PC-3 (cell line): ENCODE measurements at regions not wholly inside any gene's neighbourhood (a gene's known extent, or its start where the extent isn't known, plus 50 kb on each side); places are given as distances from the start of the nearest gene placed in this dataset.

Experiments
- ATAC-seq: fragments of 200-7000 bp; cut with Tn5 transposase; 2 replicates; pipeline ENCODE4 v1.9.1; 2020; ENCODE audit warnings: mild to moderate bottlenecking, moderate library complexity
- BruUV-seq: library from RNA; stranded (reverse); fragments of 400-500 nt; replicated peaks from 2 replicates; lab custom pipeline; 2021; lab: Mats Ljungman, UMichigan
- CTCF ChIA-PET: fragments of 300-600 bp; sonication (Branson Sonifier 250); formaldehyde crosslinking; loops from one replicate; lab custom pipeline; 2022; ENCODE audit warnings: antibody characterized with exemption; lab: Charles Lee
- POLR2A ChIA-PET: fragments of 300-600 bp; sonication (Branson Sonifier 250); formaldehyde crosslinking; loops from one replicate; lab custom pipeline; 2022; ENCODE audit warnings: antibody characterized with exemption; ENCODE audit not compliant: unreplicated experiment; lab: Charles Lee
- DNase-seq: peaks from one replicate; pipeline ENCODE4 v3.0.0-alpha.2; 2015
- H2AFZ ChIP-seq: fragments of 300-600 bp; sonication (generic); 2 replicates; pipeline ENCODE4 v1.6.0; 2016; ENCODE audit warnings: antibody characterized with exemption, low read length
- H3F3A ChIP-seq: fragments of 300-600 bp; sonication (generic); one replicate; pipeline ENCODE4 v1.6.0; 2017; ENCODE audit warnings: antibody characterized with exemption, low read length, control low read depth, mild to moderate bottlenecking; ENCODE audit not compliant: unreplicated experiment
- H3K27ac ChIP-seq: fragments of 300-600 bp; sonication (generic); 2 replicates; pipeline ENCODE4 v1.5.1; 2016; ENCODE audit warnings: mild to moderate bottlenecking, low read length
- H3K27me3 ChIP-seq: fragments of 300-600 bp; sonication (generic); 2 replicates; pipeline ENCODE4 v1.6.1; 2016; ENCODE audit warnings: low read length, mixed read lengths
- H3K36me3 ChIP-seq: fragments of 300-600 bp; sonication (generic); 2 replicates; pipeline ENCODE4 v1.6.1; 2016; ENCODE audit warnings: low read depth, mixed run types, low read length, mixed read lengths
- H3K4me1 ChIP-seq: fragments of 300-600 bp; sonication (generic); 2 replicates; pipeline ENCODE4 v1.5.1; 2016; ENCODE audit warnings: low read length; ENCODE audit not compliant: insufficient read depth
- H3K4me2 ChIP-seq: fragments of 300-600 bp; sonication (generic); 2 replicates; pipeline ENCODE4 v1.6.0; 2016; ENCODE audit warnings: low read length
- H3K4me3 ChIP-seq: fragments of 300-600 bp; sonication (generic); 2 replicates; pipeline ENCODE4 v1.5.1; 2016; ENCODE audit warnings: mild to moderate bottlenecking, low read length, mixed read lengths
- H3K79me2 ChIP-seq: fragments of 300-600 bp; sonication (generic); 2 replicates; pipeline ENCODE4 v1.6.1; 2017; ENCODE audit warnings: low read length, mixed read lengths
- H3K9ac ChIP-seq: fragments of 300-600 bp; sonication (generic); 2 replicates; pipeline ENCODE4 v1.6.0; 2016; ENCODE audit warnings: mild to moderate bottlenecking, low read length
- H3K9me2 ChIP-seq: fragments of 300-600 bp; sonication (generic); replicated peaks from 2 replicates; pipeline ENCODE4 v1.6.1; 2016; ENCODE audit warnings: mixed run types, low read length, mixed read lengths
- H3K9me3 ChIP-seq: fragments of 300-600 bp; sonication (generic); 2 replicates; pipeline ENCODE4 v1.6.1; 2016; ENCODE audit warnings: low read length, mixed read lengths
- H4K20me1 ChIP-seq: fragments of 300-600 bp; sonication (generic); 2 replicates; pipeline ENCODE4 v1.6.1; 2016; ENCODE audit warnings: low read length, mixed read lengths
- CTCF ChIP-seq: fragments of 300-600 bp; sonication (generic); conservative IDR thresholded peaks from 2 replicates; pipeline ENCODE4 v1.5.1; 2017; ENCODE audit warnings: antibody characterized with exemption, low read depth, mild to moderate bottlenecking, low read length
- EZH2 ChIP-seq: fragments of 300-600 bp; sonication (generic); IDR thresholded peaks from one replicate; pipeline ENCODE4 v1.6.1; 2017; ENCODE audit warnings: antibody characterized with exemption, mild to moderate bottlenecking, low read length; ENCODE audit not compliant: unreplicated experiment
- EZH2phosphoT487 ChIP-seq: fragments of 300-600 bp; sonication (generic); IDR thresholded peaks from 2 replicates; pipeline ENCODE4 v1.6.1; 2018; ENCODE audit warnings: mild to moderate bottlenecking, antibody characterized with exemption, low read length, borderline replicate concordance
- intact Hi-C: fragments of 100-400 bp; cut with micrococcal nuclease; formaldehyde crosslinking; loops from 2 replicates; pipeline ENCODE4 v1.9.0; 2023

- Histone ChIP-seq H3K36me3 (no peaks in the 10 kb centered on the region), H3K9me2 (no peaks in the 10 kb centered on the region), H3K4me3 (no peak overlapping the region), H3K27ac (no peak overlapping the region), H3K27me3 (no peaks in the 10 kb centered on the region), H2AFZ (no peak overlapping the region), H3K9ac (no peak overlapping the region), H3K9me3 (no peaks in the 10 kb centered on the region), H4K20me1 (no peaks in the 10 kb centered on the region), H3K4me2 (no peak overlapping the region), H3K4me1 (no peaks in the 10 kb centered on the region), H3K79me2 (no peaks in the 10 kb centered on the region), H3F3A (no peaks in the 10 kb centered on the region)
- no TSS peak for BruUV-seq
- intact Hi-C loops: no loop called here
- CTCF ChIA-PET: no interaction called here
- DNase-seq (no peak), ATAC-seq (no peak)
- POLR2A ChIA-PET: no interaction called here
- TF ChIP-seq EZH2phosphoT487 (no peak), EZH2 (no peak), CTCF (no peak)
Measured at GRCh38 chr4:42345962-42346544, 51.2 kb upstream of the SHISA3 start.

- H3K4me3 ChIP-seq: no peak overlapping the region
- H3K79me2 ChIP-seq: no peaks in the 10 kb centered on the region
- H3K9me2 ChIP-seq: no peaks in the 10 kb centered on the region
- no peaks in the 10 kb centered on the region for H4K20me1 ChIP-seq
- no TSS peak for BruUV-seq
- H3K9me3 ChIP-seq: no peaks in the 10 kb centered on the region
- ATAC-seq (no peak), DNase-seq (no peak)
- no peaks in the 10 kb centered on the region for H3K4me1 ChIP-seq
- TF ChIP-seq EZH2phosphoT487 (no peak), EZH2 (no peak), CTCF (no peak)
- H3F3A ChIP-seq: no peaks in the 10 kb centered on the region
- no peaks in the 10 kb centered on the region for H3K27me3 ChIP-seq
- ChIA-PET POLR2A (no interaction called here), CTCF (no interaction called here)
- no peak overlapping the region for H2AFZ ChIP-seq
- no peaks in the 10 kb centered on the region for H3K36me3 ChIP-seq
- no peak overlapping the region for H3K4me2 ChIP-seq
- intact Hi-C loops: no loop called here
- no peak overlapping the region for H3K27ac ChIP-seq
- H3K9ac ChIP-seq: no peak overlapping the region
Measured at GRCh38 chr4:42347076-42347475, 50.2 kb upstream of the SHISA3 start.
